ENCODE measurements at regions not wholly inside any gene's neighbourhood (a gene's known extent, or its start where the extent isn't known, plus 50 kb on each side); places are given as distances from the start of the nearest gene placed in this dataset.

- H3K9ac ChIP-seq (ENCODE audit: low read length in 5 of 5) = no peak overlapping the region
- H3K4me3 ChIP-seq (ENCODE audit: low read depth in 1 of 5, low read length in 5 of 5) = no peak overlapping the region
- no peaks in the 10 kb centered on the region for H3K36me3 ChIP-seq (ENCODE audit: control insufficient read depth in 5 of 5, insufficient read depth in 5 of 5, low read length in 5 of 5)
- H3K27ac ChIP-seq (ENCODE audit: low read depth, low read length) = no peak overlapping the region
- H3K9me3 ChIP-seq (ENCODE audit: control insufficient read depth in 5 of 5, low read length in 5 of 5) = no peaks in the 10 kb centered on the region
- H3K27me3 ChIP-seq (ENCODE audit: control insufficient read depth in 5 of 5, insufficient read depth in 4 of 5, low read length in 5 of 5) = peaks cover 0 to 4% (median 0%) of the 10 kb centered on the region in 5 donors
- H3K4me1 ChIP-seq (ENCODE audit: control insufficient read depth in 5 of 5, insufficient read depth in 5 of 5, low read length in 5 of 5) = no peaks in the 10 kb centered on the region
Measured at GRCh38 chr3:70531838-70532489, 219.5 kb upstream of the MDFIC2 start.

- H3K27ac ChIP-seq (ENCODE audit: low read depth, low read length) = no peak overlapping the region
Measured at GRCh38 chr3:70531063-70531657, 218.7 kb upstream of the MDFIC2 start.

GRCh38 chr3:70530626-70531025 lies 218.2 kb upstream of the MDFIC2 start:
- no peak overlapping the region for H3K27ac ChIP-seq (ENCODE audit: low read depth, low read length)
- H3K4me3 ChIP-seq (ENCODE audit: low read depth in 1 of 5, low read length in 5 of 5) = no peak overlapping the region
- no peak overlapping the region for H3K9ac ChIP-seq (ENCODE audit: low read length in 5 of 5)
- no peaks in the 10 kb centered on the region for H3K9me3 ChIP-seq (ENCODE audit: control insufficient read depth in 5 of 5, low read length in 5 of 5)
- H3K4me1 ChIP-seq (ENCODE audit: control insufficient read depth in 5 of 5, insufficient read depth in 5 of 5, low read length in 5 of 5) = no peaks in the 10 kb centered on the region
- peaks cover 0 to 4% (median 0%) of the 10 kb centered on the region in 5 donors for H3K27me3 ChIP-seq (ENCODE audit: control insufficient read depth in 5 of 5, insufficient read depth in 4 of 5, low read length in 5 of 5)
- no peaks in the 10 kb centered on the region for H3K36me3 ChIP-seq (ENCODE audit: control insufficient read depth in 5 of 5, insufficient read depth in 5 of 5, low read length in 5 of 5)

More at GRCh38 chr3:70531063-70531657, 218.7 kb upstream of the MDFIC2 start:
- Histone ChIP-seq H3K27me3 (ENCODE audit: control insufficient read depth in 5 of 5, insufficient read depth in 4 of 5, low read length in 5 of 5) (peaks cover 0 to 4% (median 0%) of the 10 kb centered on the region in 5 donors), H3K9me3 (ENCODE audit: control insufficient read depth in 5 of 5, low read length in 5 of 5) (no peaks in the 10 kb centered on the region), H3K36me3 (ENCODE audit: control insufficient read depth in 5 of 5, insufficient read depth in 5 of 5, low read length in 5 of 5) (no peaks in the 10 kb centered on the region), H3K4me3 (ENCODE audit: low read depth in 1 of 5, low read length in 5 of 5) (no peak overlapping the region), H3K9ac (ENCODE audit: low read length in 5 of 5) (no peak overlapping the region), H3K4me1 (ENCODE audit: control insufficient read depth in 5 of 5, insufficient read depth in 5 of 5, low read length in 5 of 5) (no peaks in the 10 kb centered on the region)

- H3K4me1 ChIP-seq (ENCODE audit: control insufficient read depth in 5 of 5, insufficient read depth in 5 of 5, low read length in 5 of 5) = no peaks in the 10 kb centered on the region
- H3K9ac ChIP-seq (ENCODE audit: low read length in 5 of 5) = no peak overlapping the region
- H3K36me3 ChIP-seq (ENCODE audit: control insufficient read depth in 5 of 5, insufficient read depth in 5 of 5, low read length in 5 of 5) = no peaks in the 10 kb centered on the region
- no peak overlapping the region for H3K27ac ChIP-seq (ENCODE audit: low read depth, low read length)
- H3K4me3 ChIP-seq (ENCODE audit: low read depth in 1 of 5, low read length in 5 of 5) = no peak overlapping the region
- H3K27me3 ChIP-seq (ENCODE audit: control insufficient read depth in 5 of 5, insufficient read depth in 4 of 5, low read length in 5 of 5) = no peaks in the 10 kb centered on the region
- H3K9me3 ChIP-seq (ENCODE audit: control insufficient read depth in 5 of 5, low read length in 5 of 5) = no peaks in the 10 kb centered on the region
Measured at GRCh38 chr3:70527026-70527425, 214.6 kb upstream of the MDFIC2 start.

GRCh38 chr3:70519913-70520659 lies 207.6 kb upstream of the MDFIC2 start:
- Histone ChIP-seq H3K9ac (ENCODE audit: low read length in 5 of 5) (no peak overlapping the region), H3K36me3 (ENCODE audit: control insufficient read depth in 5 of 5, insufficient read depth in 5 of 5, low read length in 5 of 5) (no peaks in the 10 kb centered on the region), H3K4me1 (ENCODE audit: control insufficient read depth in 5 of 5, insufficient read depth in 5 of 5, low read length in 5 of 5) (peaks cover 0 to 10% (median 0%) of the 10 kb centered on the region in 5 donors), H3K27ac (ENCODE audit: low read depth, low read length) (no peak overlapping the region), H3K9me3 (ENCODE audit: control insufficient read depth in 5 of 5, low read length in 5 of 5) (no peaks in the 10 kb centered on the region), H3K4me3 (ENCODE audit: low read depth in 1 of 5, low read length in 5 of 5) (no peak overlapping the region), H3K27me3 (ENCODE audit: control insufficient read depth in 5 of 5, insufficient read depth in 4 of 5, low read length in 5 of 5) (peaks cover 0 to 3% (median 0%) of the 10 kb centered on the region in 5 donors)

GRCh38 chr3:70519026-70519425 lies 206.6 kb upstream of the MDFIC2 start:
- Histone ChIP-seq H3K9me3 (ENCODE audit: control insufficient read depth in 5 of 5, low read length in 5 of 5) (no peaks in the 10 kb centered on the region), H3K27ac (ENCODE audit: low read depth, low read length) (no peak overlapping the region), H3K27me3 (ENCODE audit: control insufficient read depth in 5 of 5, insufficient read depth in 4 of 5, low read length in 5 of 5) (peaks cover 0 to 3% (median 0%) of the 10 kb centered on the region in 5 donors), H3K4me3 (ENCODE audit: low read depth in 1 of 5, low read length in 5 of 5) (no peak overlapping the region), H3K9ac (ENCODE audit: low read length in 5 of 5) (no peak overlapping the region), H3K4me1 (ENCODE audit: control insufficient read depth in 5 of 5, insufficient read depth in 5 of 5, low read length in 5 of 5) (peaks cover 0 to 10% (median 0%) of the 10 kb centered on the region in 5 donors), H3K36me3 (ENCODE audit: control insufficient read depth in 5 of 5, insufficient read depth in 5 of 5, low read length in 5 of 5) (no peaks in the 10 kb centered on the region)

- no peak overlapping the region for H3K27ac ChIP-seq (ENCODE audit: low read depth, low read length)
- no peaks in the 10 kb centered on the region for H3K9me3 ChIP-seq (ENCODE audit: control insufficient read depth in 5 of 5, low read length in 5 of 5)
- no peak overlapping the region for H3K4me3 ChIP-seq (ENCODE audit: low read depth in 1 of 5, low read length in 5 of 5)
- peaks cover 0 to 3% (median 0%) of the 10 kb centered on the region in 5 donors for H3K27me3 ChIP-seq (ENCODE audit: control insufficient read depth in 5 of 5, insufficient read depth in 4 of 5, low read length in 5 of 5)
- no peak overlapping the region for H3K9ac ChIP-seq (ENCODE audit: low read length in 5 of 5)
- H3K4me1 ChIP-seq (ENCODE audit: control insufficient read depth in 5 of 5, insufficient read depth in 5 of 5, low read length in 5 of 5) = peaks cover 0 to 10% (median 0%) of the 10 kb centered on the region in 5 donors
- no peaks in the 10 kb centered on the region for H3K36me3 ChIP-seq (ENCODE audit: control insufficient read depth in 5 of 5, insufficient read depth in 5 of 5, low read length in 5 of 5)
Measured at GRCh38 chr3:70518356-70518755, 205.9 kb upstream of the MDFIC2 start.

- peaks cover 0 to 3% (median 0%) of the 10 kb centered on the region in 5 donors for H3K27me3 ChIP-seq (ENCODE audit: control insufficient read depth in 5 of 5, insufficient read depth in 4 of 5, low read length in 5 of 5)
- no peak overlapping the region for H3K9ac ChIP-seq (ENCODE audit: low read length in 5 of 5)
- H3K4me1 ChIP-seq (ENCODE audit: control insufficient read depth in 5 of 5, insufficient read depth in 5 of 5, low read length in 5 of 5) = peaks cover 0 to 10% (median 0%) of the 10 kb centered on the region in 5 donors
- H3K4me3 ChIP-seq (ENCODE audit: low read depth in 1 of 5, low read length in 5 of 5) = no peak overlapping the region
- H3K9me3 ChIP-seq (ENCODE audit: control insufficient read depth in 5 of 5, low read length in 5 of 5) = no peaks in the 10 kb centered on the region
- no peak overlapping the region for H3K27ac ChIP-seq (ENCODE audit: low read depth, low read length)
- no peaks in the 10 kb centered on the region for H3K36me3 ChIP-seq (ENCODE audit: control insufficient read depth in 5 of 5, insufficient read depth in 5 of 5, low read length in 5 of 5)
Measured at GRCh38 chr3:70517124-70517890, 204.9 kb upstream of the MDFIC2 start.

- Histone ChIP-seq H3K9ac (ENCODE audit: low read length in 5 of 5) (no peak overlapping the region), H3K36me3 (ENCODE audit: control insufficient read depth in 5 of 5, insufficient read depth in 5 of 5, low read length in 5 of 5) (no peaks in the 10 kb centered on the region), H3K4me3 (ENCODE audit: low read depth in 1 of 5, low read length in 5 of 5) (no peak overlapping the region)
Measured at GRCh38 chr3:70516076-70516475, 203.6 kb upstream of the MDFIC2 start.

More at GRCh38 chr3:70516076-70516475, 203.6 kb upstream of the MDFIC2 start:
- Histone ChIP-seq H3K27me3 (ENCODE audit: control insufficient read depth in 5 of 5, insufficient read depth in 4 of 5, low read length in 5 of 5) (peaks cover 0 to 3% (median 0%) of the 10 kb centered on the region in 5 donors), H3K27ac (ENCODE audit: low read depth, low read length) (no peak overlapping the region), H3K4me1 (ENCODE audit: control insufficient read depth in 5 of 5, insufficient read depth in 5 of 5, low read length in 5 of 5) (peaks cover 0 to 10% (median 0%) of the 10 kb centered on the region in 5 donors), H3K9me3 (ENCODE audit: control insufficient read depth in 5 of 5, low read length in 5 of 5) (no peaks in the 10 kb centered on the region)
